ENCODE measurements at regions not wholly inside any gene's neighbourhood (a gene's known extent, or its start where the extent isn't known, plus 50 kb on each side); places are given as distances from the start of the nearest gene placed in this dataset.

- FAIRE-seq, result no peak
- no peak for DNase-seq (ENCODE audit: low spot score)
These were observed 50.5 kb upstream of the ZNF438 start for GRCh38 chr10:31081937-31082840.

GRCh38 chr10:31083765-31084184, 52.1 kb upstream of the ZNF438 start:
- DNase-seq (ENCODE audit: low spot score) (peak; percentile 59), FAIRE-seq (no peak)

GRCh38 chr10:31087011-31087410, 55.3 kb upstream of the ZNF438 start:
- DNase-seq (ENCODE audit: low spot score) (no peak), FAIRE-seq (no peak)

- DNase-seq (ENCODE audit: low spot score) (no peak), FAIRE-seq (no peak)
These were observed 56.2 kb upstream of the ZNF438 start for GRCh38 chr10:31087851-31088250.

- FAIRE-seq, result peak; percentile 35
- DNase-seq (ENCODE audit: low spot score), result no peak
These were observed 59.4 kb upstream of the ZNF438 start for GRCh38 chr10:31090894-31091607.

GRCh38 chr10:31095677-31096560, 64.3 kb upstream of the ZNF438 start:
- FAIRE-seq, result peak; percentile 42
- DNase-seq (ENCODE audit: low spot score), result no peak

GRCh38 chr10:31098046-31098445, 66.4 kb upstream of the ZNF438 start:
- no peak for FAIRE-seq
- no peak for DNase-seq (ENCODE audit: low spot score)

GRCh38 chr10:31099094-31099493, 67.4 kb upstream of the ZNF438 start:
- FAIRE-seq, result no peak
- no peak for DNase-seq (ENCODE audit: low spot score)

GRCh38 chr10:31099664-31100063, 68.0 kb upstream of the ZNF438 start:
- FAIRE-seq (peak; percentile 82), DNase-seq (ENCODE audit: low spot score) (peak; percentile 81)

- no peak for FAIRE-seq
- no peak for DNase-seq (ENCODE audit: low spot score)
These were observed 68.5 kb upstream of the ZNF438 start for GRCh38 chr10:31100115-31100601.

GRCh38 chr10:31100662-31101061, 69.0 kb upstream of the ZNF438 start:
- FAIRE-seq (peak; percentile 85), DNase-seq (ENCODE audit: low spot score) (no peak)

- DNase-seq (ENCODE audit: low spot score) (peak; percentile 75), FAIRE-seq (no peak)
These were observed 69.5 kb upstream of the ZNF438 start for GRCh38 chr10:31101123-31101522.

GRCh38 chr10:31102421-31102820, 70.8 kb upstream of the ZNF438 start:
- no peak for FAIRE-seq
- DNase-seq (ENCODE audit: low spot score), result no peak

GRCh38 chr10:31103112-31103511, 71.4 kb upstream of the ZNF438 start:
- FAIRE-seq, result no peak
- no peak for DNase-seq (ENCODE audit: low spot score)

GRCh38 chr10:31112961-31113360, 81.3 kb upstream of the ZNF438 start:
- no peak for DNase-seq (ENCODE audit: low spot score)
- FAIRE-seq, result no peak

GRCh38 chr10:31116226-31116625, 84.6 kb upstream of the ZNF438 start:
- no peak for DNase-seq (ENCODE audit: low spot score)
- FAIRE-seq, result no peak

GRCh38 chr10:31118556-31118955, 86.9 kb upstream of the ZNF438 start:
- DNase-seq (ENCODE audit: low spot score) (no peak), FAIRE-seq (no peak)

- FAIRE-seq (no peak), DNase-seq (ENCODE audit: low spot score) (no peak)
These were observed 88.7 kb upstream of the ZNF438 start for GRCh38 chr10:31120392-31120791.

GRCh38 chr10:31120961-31121685, 89.5 kb upstream of the ZNF438 start:
- FAIRE-seq, result no peak
- no peak for DNase-seq (ENCODE audit: low spot score)

GRCh38 chr10:31121757-31122577, 90.3 kb upstream of the ZNF438 start:
- FAIRE-seq, result no peak

More at GRCh38 chr10:31121757-31122577, 90.3 kb upstream of the ZNF438 start:
- no peak for DNase-seq (ENCODE audit: low spot score)
